Effector memory CD8-positive, alpha-beta T cell (primary cell): ENCODE measurements at regions not wholly inside any gene's neighbourhood (a gene's known extent, or its start where the extent isn't known, plus 50 kb on each side); places are given as distances from the start of the nearest gene placed in this dataset.

ENCODE experiments used
- ATAC-seq: fragments of 150-1000 bp; cut with Tn5 transposase; replicated peaks from 2 replicates; pipeline ENCODE4 v1.10.0; 2021; ENCODE audit warnings: mild to moderate bottlenecking, moderate library complexity
- DNase-seq, 3 experiments: peaks; one replicate each; pipeline ENCODE4 v3.0.0; 2021
- H3K27ac Mint-ChIP-seq, 2 donors: one replicate each; pipeline ENCODE4 v1.8.0; 2022; ENCODE audit warnings: mild to moderate bottlenecking in 2 of 2, mixed read lengths in 2 of 2, moderate library complexity in 2 of 2
- H3K27me3 Mint-ChIP-seq, 2 donors: one replicate each; pipeline ENCODE4 v1.8.0; 2022; ENCODE audit warnings: mixed read lengths in 2 of 2
- H3K36me3 Mint-ChIP-seq: one replicate; pipeline ENCODE4 v1.8.0; 2022; ENCODE audit warnings: mild to moderate bottlenecking, moderate library complexity, mixed read lengths; ENCODE audit not compliant: insufficient read depth
- H3K4me1 Mint-ChIP-seq, 2 donors: one replicate each; pipeline ENCODE4 v1.8.0; 2022; ENCODE audit warnings: low read depth in 2 of 2, mixed read lengths in 2 of 2
- H3K4me3 Mint-ChIP-seq, 2 donors: one replicate each; pipeline ENCODE4 v1.8.0; 2022; ENCODE audit warnings: mild to moderate bottlenecking in 2 of 2, mixed read lengths in 2 of 2, moderate library complexity in 2 of 2
- H3K9me3 Mint-ChIP-seq, 2 donors: one replicate each; pipeline ENCODE4 v1.8.0; 2022; ENCODE audit warnings: mixed read lengths in 2 of 2

GRCh38 chr3:87410110-87410509, 133.7 kb upstream of the POU1F1 start:
- no peaks in the 10 kb centered on the region for H3K4me1 Mint-ChIP-seq
- H3K9me3 Mint-ChIP-seq = no peaks in the 10 kb centered on the region
- no peak overlapping the region for H3K4me3 Mint-ChIP-seq
- H3K36me3 Mint-ChIP-seq = no peaks in the 10 kb centered on the region
- no peaks in the 10 kb centered on the region for H3K27me3 Mint-ChIP-seq
- no peak for ATAC-seq
- H3K27ac Mint-ChIP-seq = no peak overlapping the region
- DNase-seq = no peak

DNA sequence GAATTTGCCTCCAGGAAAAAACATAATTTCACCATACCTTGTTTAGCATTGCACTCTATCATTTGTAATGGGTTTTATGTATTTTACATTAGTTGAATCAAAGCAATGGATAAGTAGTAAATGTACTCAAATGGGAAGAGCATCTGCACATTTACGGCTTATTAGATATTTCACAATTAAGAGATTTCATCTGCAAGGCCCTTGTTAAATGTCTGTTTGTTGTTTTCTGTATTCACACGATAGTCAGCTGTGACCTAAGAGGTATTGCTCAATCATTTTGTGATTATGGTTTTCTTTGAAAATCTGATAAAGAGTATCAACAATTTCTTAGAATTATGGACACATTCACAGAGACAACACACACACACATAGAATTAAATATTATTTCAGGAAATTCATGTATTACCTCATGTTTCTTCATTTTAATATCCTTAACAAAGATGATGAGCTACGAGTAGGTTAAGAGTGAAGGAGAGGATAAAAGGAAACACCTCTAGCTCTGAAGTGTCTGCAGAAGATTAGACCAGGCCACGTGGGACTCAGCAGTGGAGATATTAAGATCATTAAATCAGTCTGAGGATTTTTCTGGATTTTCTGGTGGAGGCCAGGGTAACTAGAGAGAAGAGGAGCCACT, 121.9 kb upstream of the POU1F1 start:
- no peaks in the 10 kb centered on the region for H3K36me3 Mint-ChIP-seq
- no peaks in the 10 kb centered on the region for H3K4me1 Mint-ChIP-seq
- ATAC-seq (no peak), DNase-seq (no peak)
- no peaks in the 10 kb centered on the region for H3K27me3 Mint-ChIP-seq
- peaks cover 0 to 3% of the 10 kb centered on the region in 2 donors for H3K9me3 Mint-ChIP-seq
- H3K4me3 Mint-ChIP-seq = no peak overlapping the region
- H3K27ac Mint-ChIP-seq = no peak overlapping the region

DNA sequence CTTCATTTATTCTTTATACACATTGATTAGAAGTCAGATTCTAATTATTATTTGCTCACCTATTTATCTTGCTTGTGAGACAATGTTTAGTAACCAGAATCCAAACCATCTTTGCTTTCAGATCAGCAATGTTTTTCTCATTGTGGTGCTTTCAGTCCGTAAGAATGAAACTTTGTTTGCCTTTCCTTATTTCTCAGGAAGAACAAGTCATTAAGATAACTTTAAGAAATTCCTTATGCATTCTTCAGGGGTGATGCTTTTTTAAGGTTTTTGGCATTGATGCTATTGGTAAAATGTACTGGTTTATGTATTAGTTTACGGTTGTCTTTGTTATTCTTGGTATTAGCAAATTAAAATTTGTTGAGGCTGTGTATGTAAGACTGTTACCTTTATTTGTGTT, 120.8 kb upstream of the POU1F1 start:
- Mint-ChIP-seq H3K27me3 (no peaks in the 10 kb centered on the region), H3K4me3 (no peak overlapping the region), H3K36me3 (no peaks in the 10 kb centered on the region), H3K9me3 (peaks cover 0 to 3% of the 10 kb centered on the region in 2 donors), H3K4me1 (no peaks in the 10 kb centered on the region), H3K27ac (no peak overlapping the region)
- DNase-seq (no peak), ATAC-seq (no peak)

DNA sequence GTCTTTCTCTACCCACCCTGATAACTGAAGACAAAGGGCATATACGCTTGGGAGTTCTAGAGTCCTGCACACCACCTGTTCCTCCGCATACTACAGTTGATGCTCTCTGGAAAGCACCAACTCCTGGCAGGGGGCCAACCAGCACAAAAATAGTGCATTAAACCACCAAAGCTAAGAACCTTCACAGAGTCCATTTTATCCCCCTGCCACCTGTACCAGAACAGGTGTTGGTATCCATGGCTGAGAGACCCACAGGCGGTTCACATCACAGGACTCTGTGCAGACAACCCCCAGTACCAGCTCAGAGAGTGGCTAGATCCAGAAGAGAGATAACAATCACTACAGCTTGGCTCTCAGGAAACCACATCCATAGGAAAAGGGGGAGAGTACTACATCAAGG, 114.4 kb upstream of the POU1F1 start:
- H3K27ac Mint-ChIP-seq = no peak overlapping the region
- H3K27me3 Mint-ChIP-seq = peaks cover 0 to 9% of the 10 kb centered on the region in 2 donors
- no peak for DNase-seq
- no peak overlapping the region for H3K4me3 Mint-ChIP-seq
- H3K4me1 Mint-ChIP-seq = no peaks in the 10 kb centered on the region
- H3K9me3 Mint-ChIP-seq = peaks cover 0 to 3% of the 10 kb centered on the region in 2 donors
- no peaks in the 10 kb centered on the region for H3K36me3 Mint-ChIP-seq
- ATAC-seq = no peak

DNA sequence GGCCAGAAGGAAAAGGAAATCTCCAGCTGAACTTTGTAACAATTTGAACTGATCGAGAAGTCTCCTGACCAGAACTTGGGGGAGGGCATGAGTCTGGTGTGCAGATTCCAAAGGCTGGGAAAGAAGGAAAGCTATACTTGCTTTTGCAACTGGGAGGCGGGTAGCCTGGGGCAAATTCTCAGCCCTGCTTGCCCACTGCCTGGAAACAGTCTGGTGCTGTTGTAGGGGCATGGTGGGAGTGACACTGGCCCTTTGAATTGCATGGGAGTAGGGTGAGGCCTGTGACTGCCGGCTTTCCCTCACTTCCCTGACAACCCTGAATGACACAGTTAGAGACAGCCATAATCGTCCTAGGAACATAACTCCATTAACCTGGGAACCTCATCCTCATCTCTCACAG, 114.0 kb upstream of the POU1F1 start:
- no peak for ATAC-seq
- H3K36me3 Mint-ChIP-seq = no peaks in the 10 kb centered on the region
- H3K4me1 Mint-ChIP-seq = no peaks in the 10 kb centered on the region
- H3K9me3 Mint-ChIP-seq = peaks cover 0 to 3% of the 10 kb centered on the region in 2 donors
- no peak overlapping the region for H3K27ac Mint-ChIP-seq
- no peak for DNase-seq
- no peak overlapping the region for H3K4me3 Mint-ChIP-seq
- H3K27me3 Mint-ChIP-seq = peaks cover 0 to 9% of the 10 kb centered on the region in 2 donors

DNA sequence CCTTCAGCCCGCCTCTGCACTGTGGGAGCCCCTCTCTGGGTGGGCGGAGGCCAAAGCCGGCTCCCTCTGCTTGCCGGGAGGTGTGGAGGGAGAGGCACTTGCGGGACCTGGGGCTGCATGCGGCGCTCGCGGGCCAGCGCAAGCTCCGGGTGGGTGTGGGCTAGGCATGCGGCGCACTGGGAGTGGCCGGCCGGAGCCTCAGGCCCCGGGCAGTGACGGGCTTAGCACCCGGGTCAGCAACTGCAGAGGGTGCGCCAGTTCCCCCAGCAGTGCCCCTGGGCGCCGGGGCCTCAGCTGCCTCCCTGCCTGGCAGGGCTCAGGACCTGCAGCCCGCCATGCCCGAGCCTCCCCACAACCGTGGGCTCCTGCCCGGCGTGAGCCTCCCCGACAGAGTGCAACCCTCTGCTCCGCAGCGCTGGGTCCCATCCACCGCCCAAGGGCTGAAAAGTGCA, 98.9 kb upstream of the POU1F1 start:
- ATAC-seq (no peak), DNase-seq (no peak)
- Mint-ChIP-seq H3K36me3 (no peaks in the 10 kb centered on the region), H3K4me1 (no peaks in the 10 kb centered on the region), H3K9me3 (no peaks in the 10 kb centered on the region), H3K4me3 (no peak overlapping the region), H3K27me3 (peaks cover 0 to 13% of the 10 kb centered on the region in 2 donors), H3K27ac (no peak overlapping the region)

GRCh38 chr3:87370007-87370406, 93.6 kb upstream of the POU1F1 start:
- peaks cover 0 to 29% of the 10 kb centered on the region in 2 donors for H3K27me3 Mint-ChIP-seq
- H3K36me3 Mint-ChIP-seq = no peaks in the 10 kb centered on the region
- no peaks in the 10 kb centered on the region for H3K9me3 Mint-ChIP-seq
- no peak for DNase-seq
- H3K27ac Mint-ChIP-seq = no peak overlapping the region
- H3K4me3 Mint-ChIP-seq = no peak overlapping the region
- H3K4me1 Mint-ChIP-seq = no peaks in the 10 kb centered on the region
- no peak for ATAC-seq

GRCh38 chr3:87367736-87368135, 91.4 kb upstream of the POU1F1 start:
- Mint-ChIP-seq H3K27ac (no peak overlapping the region), H3K4me3 (no peak overlapping the region), H3K36me3 (no peaks in the 10 kb centered on the region), H3K9me3 (no peaks in the 10 kb centered on the region), H3K4me1 (no peaks in the 10 kb centered on the region), H3K27me3 (peaks cover 7 to 16% of the 10 kb centered on the region in 2 donors)
- ATAC-seq (no peak), DNase-seq (no peak)

- DNase-seq (no peak), ATAC-seq (no peak)
- H3K36me3 Mint-ChIP-seq = no peaks in the 10 kb centered on the region
- peaks cover 7 to 17% of the 10 kb centered on the region in 2 donors for H3K27me3 Mint-ChIP-seq
- no peaks in the 10 kb centered on the region for H3K9me3 Mint-ChIP-seq
- H3K4me1 Mint-ChIP-seq = no peaks in the 10 kb centered on the region
- H3K27ac Mint-ChIP-seq = no peak overlapping the region
- H3K4me3 Mint-ChIP-seq = no peak overlapping the region
These were observed 87.3 kb upstream of the POU1F1 start for GRCh38 chr3:87363721-87364120.

DNA sequence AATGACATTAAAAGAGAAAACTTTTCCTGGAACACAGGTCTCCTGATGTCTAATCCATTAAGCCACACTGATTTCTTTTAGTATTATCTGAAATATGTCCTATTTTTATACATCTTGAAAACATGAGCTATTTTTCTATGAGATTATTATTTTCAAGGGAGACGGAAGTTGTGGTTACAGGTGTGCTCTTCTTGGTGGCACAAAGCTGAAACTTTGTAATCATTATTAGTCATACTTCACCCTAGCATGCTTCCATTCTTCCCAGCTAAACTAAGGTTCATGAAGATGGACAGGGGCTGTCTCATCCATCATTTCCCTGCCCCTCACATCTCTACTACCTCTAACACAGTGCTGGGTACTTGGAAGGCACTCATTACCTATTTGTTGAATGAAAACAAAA, 85.6 kb upstream of the POU1F1 start:
- peaks cover 7 to 10% of the 10 kb centered on the region in 2 donors for H3K27me3 Mint-ChIP-seq
- DNase-seq = no peak
- H3K4me1 Mint-ChIP-seq = no peaks in the 10 kb centered on the region
- no peak overlapping the region for H3K4me3 Mint-ChIP-seq
- ATAC-seq = no peak
- H3K27ac Mint-ChIP-seq = no peak overlapping the region
- no peaks in the 10 kb centered on the region for H3K9me3 Mint-ChIP-seq
- H3K36me3 Mint-ChIP-seq = no peaks in the 10 kb centered on the region

- H3K36me3 Mint-ChIP-seq = no peaks in the 10 kb centered on the region
- ATAC-seq (no peak), DNase-seq (no peak)
- H3K27ac Mint-ChIP-seq = no peak overlapping the region
- H3K4me1 Mint-ChIP-seq = no peaks in the 10 kb centered on the region
- no peaks in the 10 kb centered on the region for H3K9me3 Mint-ChIP-seq
- no peak overlapping the region for H3K4me3 Mint-ChIP-seq
- peaks cover 7 to 8% of the 10 kb centered on the region in 2 donors for H3K27me3 Mint-ChIP-seq
These were observed 84.9 kb upstream of the POU1F1 start for GRCh38 chr3:87361271-87361670.

GRCh38 chr3:87359826-87360225, 83.4 kb upstream of the POU1F1 start:
- ATAC-seq (no peak), DNase-seq (no peak)
- Mint-ChIP-seq H3K27me3 (peaks cover 7 to 8% of the 10 kb centered on the region in 2 donors), H3K27ac (no peak overlapping the region), H3K4me3 (no peak overlapping the region), H3K36me3 (no peaks in the 10 kb centered on the region), H3K9me3 (no peaks in the 10 kb centered on the region), H3K4me1 (no peaks in the 10 kb centered on the region)

DNA sequence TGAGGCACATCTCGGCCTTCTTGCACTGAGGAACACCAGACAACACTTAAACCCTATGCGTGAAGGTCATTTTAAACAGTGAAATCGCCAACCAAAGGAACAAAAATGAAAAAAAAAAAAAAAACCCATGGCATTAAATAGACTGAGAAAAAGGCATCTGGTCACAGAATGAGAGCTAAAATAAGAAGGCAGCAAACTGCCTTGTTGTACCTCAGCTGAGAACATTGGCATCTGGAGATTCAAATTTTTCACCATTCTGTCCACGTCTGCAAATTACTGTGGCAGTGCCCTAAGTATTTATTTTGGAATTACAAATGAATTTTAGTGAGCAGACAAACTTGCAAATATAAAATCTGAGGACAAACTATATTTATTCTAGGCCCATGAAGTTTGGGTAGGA, 82.6 kb upstream of the POU1F1 start:
- Mint-ChIP-seq H3K27me3 (peaks cover 0 to 8% of the 10 kb centered on the region in 2 donors), H3K4me3 (no peak overlapping the region), H3K4me1 (no peaks in the 10 kb centered on the region), H3K27ac (no peak overlapping the region), H3K36me3 (no peaks in the 10 kb centered on the region), H3K9me3 (no peaks in the 10 kb centered on the region)
- no peak for ATAC-seq
- DNase-seq = no peak

GRCh38 chr3:87358066-87358465, 81.7 kb upstream of the POU1F1 start:
- H3K36me3 Mint-ChIP-seq = no peaks in the 10 kb centered on the region
- no peak for ATAC-seq
- H3K27ac Mint-ChIP-seq = no peak overlapping the region
- no peak overlapping the region for H3K4me3 Mint-ChIP-seq
- H3K4me1 Mint-ChIP-seq = no peaks in the 10 kb centered on the region
- no peaks in the 10 kb centered on the region for H3K9me3 Mint-ChIP-seq
- H3K27me3 Mint-ChIP-seq = peaks cover 0 to 8% of the 10 kb centered on the region in 2 donors
- DNase-seq = no peak

GRCh38 chr3:87354398-87354797, 78.0 kb upstream of the POU1F1 start:
- Mint-ChIP-seq H3K27me3 (peaks cover 6% of the 10 kb centered on the region in 2 donors), H3K4me1 (no peaks in the 10 kb centered on the region)

More at GRCh38 chr3:87354398-87354797, 78.0 kb upstream of the POU1F1 start:
- Mint-ChIP-seq H3K4me3 (no peak overlapping the region), H3K27ac (no peak overlapping the region), H3K36me3 (no peaks in the 10 kb centered on the region), H3K9me3 (no peaks in the 10 kb centered on the region)
- ATAC-seq (no peak), DNase-seq (no peak)
